ENCODE measurements at regions not wholly inside any gene's neighbourhood (a gene's known extent, or its start where the extent isn't known, plus 50 kb on each side); places are given as distances from the start of the nearest gene placed in this dataset.

- H3K79me2 ChIP-seq (ENCODE audit: insufficient read depth, low read length), result no peaks in the 10 kb centered on the region
- H3K36me3 ChIP-seq (replicated peaks in 1 of 2; ENCODE audit: control insufficient read depth in 1 of 2, insufficient read depth in 2 of 2, low read length in 2 of 2), result no peaks in the 10 kb centered on the region
- no peak overlapping the region for H3K27ac ChIP-seq (ENCODE audit: extremely low read length, insufficient read depth, low read length)
- in situ Hi-C loops (cut with HindIII; ENCODE audit: extremely low pct_ligation_motif_present, low pct_unique_long_range_greater_than_20kb), result no loop called here
- BruUV-seq (replicated peaks), result no TSS peak
- 15% methylated on average over 3 of the region's 3 CpGs for WGBS (ENCODE audit: low lambda C conversion rate)
- ChIA-PET CTCF (ENCODE audit: low intra/inter-chr PET ratio, low total read pairs) (no interaction called here), POLR2A (no interaction called here)
- no peak for TF ChIP-seq GLI4 (CRISPR knock-in tag; IDR thresholded peaks at IDR 0.05; ENCODE audit: borderline replicate concordance)
- TF ChIP-seq ZNF101 (CRISPR knock-in tag; IDR thresholded peaks at IDR 0.05; ENCODE audit: borderline replicate concordance, low read depth), result no peak
- H3K4me2 ChIP-seq (ENCODE audit: low read depth, low read length), result no peak overlapping the region
- no peaks in the 10 kb centered on the region for H4K20me1 ChIP-seq (ENCODE audit: insufficient read depth, low read length)
- DNase-seq (ENCODE audit: low spot score), result no peak
- no peak overlapping the region for H3K4me3 ChIP-seq (replicated peaks in 1 of 3; ENCODE audit: insufficient read depth in 1 of 3, low read depth in 2 of 3, low read length in 3 of 3)
- no peak for ATAC-seq
- H3K27me3 ChIP-seq (ENCODE audit: control insufficient read depth in 1 of 2, insufficient read depth in 2 of 2, low read length in 2 of 2), result no peaks in the 10 kb centered on the region; a peak in 1 of 5 replicates
- no peak overlapping the region for H2AFZ ChIP-seq (ENCODE audit: low read length)
- H3K9me3 ChIP-seq (ENCODE audit: low read length), result no peaks in the 10 kb centered on the region
- no peak overlapping the region for H3K9ac ChIP-seq (ENCODE audit: insufficient read depth, low read depth, low read length)
- peaks cover 9% of the 10 kb centered on the region for H3K4me1 ChIP-seq (ENCODE audit: insufficient read depth, low read length)
- intact Hi-C loops (cut with micrococcal nuclease; ENCODE audit: unreplicated experiment), result no loop called here
- FAIRE-seq, result no peak
These were observed 53.2 kb upstream of the HMHB1 start for GRCh38 chr5:143758750-143759149.

GRCh38 chr5:143758015-143758414, 53.9 kb upstream of the HMHB1 start:
- in situ Hi-C loops (cut with HindIII; ENCODE audit: extremely low pct_ligation_motif_present, low pct_unique_long_range_greater_than_20kb) (no loop called here), intact Hi-C loops (cut with micrococcal nuclease; ENCODE audit: unreplicated experiment) (no loop called here)
- Histone ChIP-seq H3K4me1 (ENCODE audit: insufficient read depth, low read length) (peaks cover 9% of the 10 kb centered on the region), H3K4me2 (ENCODE audit: low read depth, low read length) (no peak overlapping the region), H3K4me3 (replicated peaks in 1 of 3; ENCODE audit: insufficient read depth in 1 of 3, low read depth in 2 of 3, low read length in 3 of 3) (no peak overlapping the region), H3K36me3 (replicated peaks in 1 of 2; ENCODE audit: control insufficient read depth in 1 of 2, insufficient read depth in 2 of 2, low read length in 2 of 2) (no peaks in the 10 kb centered on the region), H4K20me1 (ENCODE audit: insufficient read depth, low read length) (no peaks in the 10 kb centered on the region), H2AFZ (ENCODE audit: low read length) (no peak overlapping the region), H3K79me2 (ENCODE audit: insufficient read depth, low read length) (no peaks in the 10 kb centered on the region), H3K9me3 (ENCODE audit: low read length) (no peaks in the 10 kb centered on the region), H3K9ac (ENCODE audit: insufficient read depth, low read depth, low read length) (no peak overlapping the region), H3K27ac (ENCODE audit: extremely low read length, insufficient read depth, low read length) (no peak overlapping the region), H3K27me3 (ENCODE audit: control insufficient read depth in 1 of 2, insufficient read depth in 2 of 2, low read length in 2 of 2) (no peaks in the 10 kb centered on the region; a peak in 1 of 5 replicates)
- TF ChIP-seq ZNF143 (CRISPR knock-in tag; IDR thresholded peaks at IDR 0.05) (no peak), FOXJ3 (CRISPR knock-in tag; IDR thresholded peaks at IDR 0.05; ENCODE audit: borderline replicate concordance) (no peak), WIZ (CRISPR knock-in tag; IDR thresholded peaks at IDR 0.05) (no peak), ERF (CRISPR knock-in tag; IDR thresholded peaks at IDR 0.05) (no peak), FOXC1 (CRISPR knock-in tag; IDR thresholded peaks at IDR 0.05; ENCODE audit: borderline replicate concordance) (no peak), STAT6 (CRISPR knock-in tag; IDR thresholded peaks at IDR 0.05; ENCODE audit: borderline replicate concordance) (no peak), MAFG (CRISPR knock-in tag; IDR thresholded peaks at IDR 0.05) (no peak), HNF4G (IDR thresholded peaks at IDR 0.05; ENCODE audit: borderline replicate concordance, low read depth, low read length) (no peak), HNF4G (CRISPR knock-in tag; IDR thresholded peaks at IDR 0.05; ENCODE audit: borderline replicate concordance, low read depth) (no peak)
- WGBS (ENCODE audit: low lambda C conversion rate), result 6% methylated on average over 2 of the region's 2 CpGs
- ATAC-seq (no peak), FAIRE-seq (no peak), DNase-seq (ENCODE audit: low spot score) (no peak)
- POLR2A ChIA-PET, result no interaction called here
- CTCF ChIA-PET (ENCODE audit: low intra/inter-chr PET ratio, low total read pairs), result no interaction called here
- BruUV-seq (replicated peaks), result no TSS peak

Data from HepG2 (cell line).